Stomach (tissue), 4 donors: ENCODE measurements at regions not wholly inside any gene's neighbourhood (a gene's known extent, or its start where the extent isn't known, plus 50 kb on each side); places are given as distances from the start of the nearest gene placed in this dataset.

ENCODE experiments used
- EP300 ChIP-seq: sonication (generic); formaldehyde crosslinking; IDR thresholded peaks from one replicate; pipeline ENCODE4 v1.6.1; 2017; ENCODE audit warnings: antibody characterized with exemption
- POLR2A ChIP-seq, 4 donors: fragments of 450-650 bp; IDR thresholded peaks; one replicate each; pipeline ENCODE4 v1.6.1; 2016; ENCODE audit warnings: antibody characterized with exemption in 4 of 4, control low read depth in 2 of 4, mild to moderate bottlenecking in 1 of 4, moderate library complexity in 1 of 4
- POLR2AphosphoS5 ChIP-seq, 3 donors: sonication (generic); formaldehyde crosslinking; IDR thresholded peaks; one replicate each; pipeline ENCODE4 v1.6.1; 2016; ENCODE audit warnings: antibody characterized with exemption in 3 of 3
- TF ChIP-seq, protein P1 (sequence below), 7 experiments: fragments of 450-650 bp in 4 of 7; fragments of 200-600 bp in 3 of 7; sonication (generic) in 3 of 7; IDR thresholded peaks; one replicate each; pipeline ENCODE4 v1.5.1; 2016 to 2019; ENCODE audit warnings: antibody characterized with exemption in 7 of 7, control low read depth in 2 of 7, mild to moderate bottlenecking in 1 of 7

DNA sequence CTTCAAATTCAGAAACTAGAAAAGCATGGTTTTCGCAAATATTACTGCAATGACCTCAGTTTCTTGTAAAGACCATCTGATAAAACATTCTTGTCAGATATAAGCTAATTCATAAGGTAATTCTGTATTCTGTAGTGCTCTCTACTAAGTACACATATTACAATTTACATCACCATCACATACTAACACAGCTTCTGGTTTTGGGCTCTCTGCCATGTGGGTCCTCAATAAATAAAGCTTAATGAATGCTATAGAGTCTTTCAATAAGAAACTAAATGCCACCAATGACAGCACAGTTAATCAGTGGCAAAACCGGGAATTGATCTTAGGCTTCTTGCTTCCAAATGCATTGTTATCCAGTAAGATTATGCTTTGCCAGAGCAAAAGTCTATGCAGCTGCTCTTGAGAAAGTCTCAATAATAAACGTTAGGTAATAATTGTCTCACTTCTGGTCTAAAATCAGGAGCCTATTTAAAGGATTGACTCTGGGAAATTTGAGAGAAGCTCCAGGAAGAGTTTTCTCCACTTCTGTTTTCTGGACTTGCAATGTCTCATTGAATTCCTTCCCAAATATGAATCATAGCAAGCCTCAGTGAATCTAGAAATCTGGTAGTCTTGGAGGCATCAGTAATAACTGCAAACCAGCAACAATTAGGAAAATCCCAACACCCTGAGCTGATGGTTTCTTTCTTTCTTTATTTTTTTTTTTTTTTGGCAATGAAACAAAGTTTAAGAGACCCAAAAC lies 67.9 kb upstream of the RAPGEF4 start:
- TF ChIP-seq POLR2A (IDR thresholded peaks at IDR 0.05) = no peak
- TF ChIP-seq, protein P1, sequence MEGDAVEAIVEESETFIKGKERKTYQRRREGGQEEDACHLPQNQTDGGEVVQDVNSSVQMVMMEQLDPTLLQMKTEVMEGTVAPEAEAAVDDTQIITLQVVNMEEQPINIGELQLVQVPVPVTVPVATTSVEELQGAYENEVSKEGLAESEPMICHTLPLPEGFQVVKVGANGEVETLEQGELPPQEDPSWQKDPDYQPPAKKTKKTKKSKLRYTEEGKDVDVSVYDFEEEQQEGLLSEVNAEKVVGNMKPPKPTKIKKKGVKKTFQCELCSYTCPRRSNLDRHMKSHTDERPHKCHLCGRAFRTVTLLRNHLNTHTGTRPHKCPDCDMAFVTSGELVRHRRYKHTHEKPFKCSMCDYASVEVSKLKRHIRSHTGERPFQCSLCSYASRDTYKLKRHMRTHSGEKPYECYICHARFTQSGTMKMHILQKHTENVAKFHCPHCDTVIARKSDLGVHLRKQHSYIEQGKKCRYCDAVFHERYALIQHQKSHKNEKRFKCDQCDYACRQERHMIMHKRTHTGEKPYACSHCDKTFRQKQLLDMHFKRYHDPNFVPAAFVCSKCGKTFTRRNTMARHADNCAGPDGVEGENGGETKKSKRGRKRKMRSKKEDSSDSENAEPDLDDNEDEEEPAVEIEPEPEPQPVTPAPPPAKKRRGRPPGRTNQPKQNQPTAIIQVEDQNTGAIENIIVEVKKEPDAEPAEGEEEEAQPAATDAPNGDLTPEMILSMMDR (IDR thresholded peaks at IDR 0.05) = no peak
- TF ChIP-seq POLR2AphosphoS5 (IDR thresholded peaks at IDR 0.05) = no peak
- no peak for TF ChIP-seq EP300
